PC-9 (cell line): ENCODE measurements at regions not wholly inside any gene's neighbourhood (a gene's known extent, or its start where the extent isn't known, plus 50 kb on each side); places are given as distances from the start of the nearest gene placed in this dataset.

Experiments
- BruUV-seq: library from RNA; stranded (reverse); fragments of 400-500 nt; replicated peaks from 2 replicates; lab custom pipeline; 2021; lab: Mats Ljungman, UMichigan
- CTCF ChIA-PET: fragments of 300-600 bp; sonication (Branson Sonifier 250); formaldehyde crosslinking; loops from one replicate; lab custom pipeline; 2022; ENCODE audit warnings: antibody characterized with exemption; lab: Charles Lee
- POLR2A ChIA-PET: fragments of 300-600 bp; sonication (Branson Sonifier 250); formaldehyde crosslinking; loops from one replicate; lab custom pipeline; 2022; ENCODE audit warnings: antibody characterized with exemption; ENCODE audit not compliant: unreplicated experiment; lab: Charles Lee
- DNase-seq, 2 experiments: peaks; one replicate each; pipeline versions ENCODE4 v3.0.0 to v3.0.0-alpha.2; 2015 to 2022; ENCODE audit warnings: mixed read lengths in 1 of 2
- H2AFZ ChIP-seq: fragments of 200-600 bp; sonication (generic); 2 replicates; pipeline ENCODE4 v1.8.1; 2017; ENCODE audit warnings: antibody characterized with exemption
- H3F3A ChIP-seq: fragments of 200-600 bp; sonication (generic); 2 replicates; pipeline ENCODE4 v1.8.1; 2017; ENCODE audit warnings: antibody characterized with exemption, mild to moderate bottlenecking, low read depth; ENCODE audit not compliant: insufficient read depth
- H3K27ac ChIP-seq: fragments of 200-600 bp; sonication (generic); 2 replicates; pipeline ENCODE4 v1.6.1; 2016; ENCODE audit warnings: mixed run types
- H3K27me3 ChIP-seq: fragments of 200-600 bp; sonication (generic); 2 replicates; pipeline ENCODE4 v1.6.1; 2016; ENCODE audit warnings: low read depth, mixed run types; ENCODE audit not compliant: insufficient read depth
- H3K36me3 ChIP-seq: fragments of 200-600 bp; sonication (generic); 2 replicates; pipeline ENCODE4 v1.6.1; 2016; ENCODE audit warnings: low read depth, mixed run types
- H3K4me1 ChIP-seq: fragments of 200-600 bp; sonication (generic); replicated peaks from 2 replicates; pipeline ENCODE4 v1.6.1; 2016; ENCODE audit warnings: mixed run types; ENCODE audit not compliant: insufficient read depth
- H3K4me2 ChIP-seq: fragments of 200-600 bp; sonication (generic); 2 replicates; pipeline ENCODE4 v1.6.1; 2017; ENCODE audit warnings: mixed run types
- H3K4me3 ChIP-seq: fragments of 200-600 bp; sonication (generic); 2 replicates; pipeline ENCODE4 v1.6.1; 2016; ENCODE audit warnings: mixed run types
- H3K79me2 ChIP-seq: fragments of 200-600 bp; sonication (generic); 2 replicates; pipeline ENCODE4 v1.6.1; 2017; ENCODE audit warnings: low read depth, mixed run types
- H3K9me2 ChIP-seq: fragments of 200-600 bp; sonication (generic); 2 replicates; pipeline ENCODE4 v1.8.1; 2017; ENCODE audit warnings: mild to moderate bottlenecking; ENCODE audit not compliant: insufficient read depth
- H3K9me3 ChIP-seq: fragments of 200-600 bp; sonication (generic); 2 replicates; pipeline ENCODE4 v1.8.1; 2016; ENCODE audit warnings: low read depth; ENCODE audit not compliant: insufficient read depth
- H4K20me1 ChIP-seq: fragments of 200-600 bp; sonication (generic); 2 replicates; pipeline ENCODE4 v1.8.1; 2017; ENCODE audit not compliant: insufficient read depth
- EZH2 ChIP-seq: fragments of 200-600 bp; sonication (generic); IDR thresholded peaks from 2 replicates; pipeline ENCODE4 v1.8.0; 2017; ENCODE audit warnings: antibody characterized with exemption, low read depth
- intact Hi-C: fragments of 100-400 bp; cut with micrococcal nuclease; formaldehyde crosslinking; loops from one replicate; pipeline ENCODE4 v1.10.0; 2022; ENCODE audit not compliant: unreplicated experiment
- TF ChIP-seq, protein P1 (sequence below): fragments of 200-600 bp; sonication (generic); conservative IDR thresholded peaks from 2 replicates; pipeline ENCODE4 v1.6.1; 2017; ENCODE audit warnings: mixed run types, antibody characterized with exemption, mild to moderate bottlenecking, moderate library complexity

GRCh38 chr20:20778676-20779075 lies 66.2 kb upstream of the RALGAPA2 start:
- Histone ChIP-seq H3K9me3 (no peaks in the 10 kb centered on the region), H3K9me2 (no peaks in the 10 kb centered on the region), H3F3A (no peaks in the 10 kb centered on the region), H2AFZ (no peak overlapping the region), H3K36me3 (no peaks in the 10 kb centered on the region), H3K4me1 (no peaks in the 10 kb centered on the region), H3K27me3 (peaks cover 54% of the 10 kb centered on the region), H3K4me2 (no peak overlapping the region), H3K4me3 (no peak overlapping the region), H3K27ac (no peak overlapping the region), H3K79me2 (no peaks in the 10 kb centered on the region), H4K20me1 (no peaks in the 10 kb centered on the region)
- TF ChIP-seq, protein P1, sequence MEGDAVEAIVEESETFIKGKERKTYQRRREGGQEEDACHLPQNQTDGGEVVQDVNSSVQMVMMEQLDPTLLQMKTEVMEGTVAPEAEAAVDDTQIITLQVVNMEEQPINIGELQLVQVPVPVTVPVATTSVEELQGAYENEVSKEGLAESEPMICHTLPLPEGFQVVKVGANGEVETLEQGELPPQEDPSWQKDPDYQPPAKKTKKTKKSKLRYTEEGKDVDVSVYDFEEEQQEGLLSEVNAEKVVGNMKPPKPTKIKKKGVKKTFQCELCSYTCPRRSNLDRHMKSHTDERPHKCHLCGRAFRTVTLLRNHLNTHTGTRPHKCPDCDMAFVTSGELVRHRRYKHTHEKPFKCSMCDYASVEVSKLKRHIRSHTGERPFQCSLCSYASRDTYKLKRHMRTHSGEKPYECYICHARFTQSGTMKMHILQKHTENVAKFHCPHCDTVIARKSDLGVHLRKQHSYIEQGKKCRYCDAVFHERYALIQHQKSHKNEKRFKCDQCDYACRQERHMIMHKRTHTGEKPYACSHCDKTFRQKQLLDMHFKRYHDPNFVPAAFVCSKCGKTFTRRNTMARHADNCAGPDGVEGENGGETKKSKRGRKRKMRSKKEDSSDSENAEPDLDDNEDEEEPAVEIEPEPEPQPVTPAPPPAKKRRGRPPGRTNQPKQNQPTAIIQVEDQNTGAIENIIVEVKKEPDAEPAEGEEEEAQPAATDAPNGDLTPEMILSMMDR: no peak
- TF ChIP-seq EZH2: no peak
- ChIA-PET POLR2A (no interaction called here), CTCF (no interaction called here)
- no TSS peak for BruUV-seq
- intact Hi-C loops: no loop called here
- no peak for DNase-seq

GRCh38 chr20:20772497-20773085 lies 60.1 kb upstream of the RALGAPA2 start:
- Histone ChIP-seq H3K36me3 (no peaks in the 10 kb centered on the region), H3K27ac (no peak overlapping the region), H3K4me3 (no peak overlapping the region), H3K79me2 (no peaks in the 10 kb centered on the region), H3K9me2 (no peaks in the 10 kb centered on the region), H4K20me1 (no peaks in the 10 kb centered on the region), H3K4me1 (no peaks in the 10 kb centered on the region), H3F3A (no peaks in the 10 kb centered on the region), H3K4me2 (no peak overlapping the region), H3K9me3 (no peaks in the 10 kb centered on the region), H3K27me3 (peaks cover 82% of the 10 kb centered on the region), H2AFZ (no peak overlapping the region)
- CTCF ChIA-PET: no interaction called here
- no peak for DNase-seq
- POLR2A ChIA-PET: interaction anchor here (0.6 kb wide), 1 partner anchor 33 kb away, joined by 3 read pairs; no protein-coding TSS in a partner anchor
- intact Hi-C loops: no loop called here
- TF ChIP-seq EZH2: no peak
- TF ChIP-seq, protein P1: no peak
- BruUV-seq: no TSS peak

DNA sequence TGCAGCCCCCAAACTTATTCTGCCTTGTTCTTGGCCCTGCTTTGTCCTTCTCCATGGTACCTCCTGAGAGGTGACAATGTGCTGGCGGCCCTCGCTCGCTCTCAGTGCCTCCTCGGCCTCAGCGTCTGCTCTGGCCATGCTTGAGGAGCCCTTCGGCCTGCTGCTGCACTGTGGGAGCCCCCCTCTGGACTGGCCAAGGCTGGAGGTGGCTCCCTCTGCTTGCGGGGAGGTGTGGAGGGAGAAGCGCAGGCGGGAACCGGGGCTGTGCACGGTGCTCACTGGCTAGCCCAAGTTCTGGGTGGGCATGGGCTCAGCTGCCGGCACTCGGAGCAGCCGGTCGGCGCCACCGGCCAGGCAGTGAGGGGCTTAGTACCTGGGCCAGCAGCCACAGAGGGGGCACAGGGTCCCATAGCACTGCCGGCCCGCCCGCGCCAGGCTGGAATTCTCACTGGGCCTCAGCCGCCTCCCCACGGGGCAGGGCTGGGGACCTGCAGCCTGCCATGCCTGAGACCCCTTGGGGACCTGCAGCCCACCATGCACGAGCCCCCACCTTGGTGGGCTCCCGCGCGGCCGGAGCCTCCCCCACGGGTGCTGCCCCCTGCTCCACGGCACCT lies 55.9 kb upstream of the RALGAPA2 start:
- Histone ChIP-seq H2AFZ (no peak overlapping the region), H3F3A (no peaks in the 10 kb centered on the region), H4K20me1 (no peaks in the 10 kb centered on the region), H3K79me2 (no peaks in the 10 kb centered on the region), H3K4me1 (no peaks in the 10 kb centered on the region), H3K4me2 (no peak overlapping the region), H3K27ac (no peak overlapping the region), H3K9me3 (no peaks in the 10 kb centered on the region), H3K27me3 (peaks cover 79% of the 10 kb centered on the region), H3K9me2 (no peaks in the 10 kb centered on the region), H3K36me3 (no peaks in the 10 kb centered on the region), H3K4me3 (no peak overlapping the region)
- intact Hi-C loops: no loop called here
- no peak for DNase-seq
- CTCF ChIA-PET: no interaction called here
- POLR2A ChIA-PET: no interaction called here
- no TSS peak for BruUV-seq
- TF ChIP-seq EZH2: no peak
- TF ChIP-seq, protein P1: no peak
